Spleen (tissue), 11 donors: ENCODE measurements at regions not wholly inside any gene's neighbourhood (a gene's known extent, or its start where the extent isn't known, plus 50 kb on each side); places are given as distances from the start of the nearest gene placed in this dataset.
"Not testable (repeated sequence)": the region's sequence is repeated elsewhere in the genome, so short reads cannot be mapped to it uniquely, and the experiment has no call there.

Experiments
- DNase-seq: peaks from one replicate; pipeline ENCODE4 v3.0.0-alpha.2; 2020
- H3K27ac ChIP-seq, 8 donors: fragments of 200-600 bp; sonication (generic) in 7 of 8; 1 replicate in 4 of 8; 2 replicates in 4 of 8; pipeline versions ENCODE4 v1.5.0 to v1.8.0; 2016 to 2021; ENCODE audit warnings: inconsistent platforms in 4 of 8, mild to moderate bottlenecking in 4 of 8, moderate library complexity in 1 of 8
- H3K27me3 ChIP-seq, 7 donors: fragments of 200-600 bp; sonication (generic) in 6 of 7; replicated peaks in 1 of 7; 1 replicate in 4 of 7; 2 replicates in 3 of 7; pipeline versions ENCODE4 v1.5.0 to v1.8.0; 2016 to 2021; ENCODE audit warnings: inconsistent platforms in 3 of 7, mild to moderate bottlenecking in 1 of 7
- H3K36me3 ChIP-seq, 6 donors: fragments of 200-600 bp; sonication (generic) in 5 of 6; 1 replicate in 4 of 6; 2 replicates in 2 of 6; pipeline versions ENCODE4 v1.5.0 to v1.8.0; 2016 to 2021; ENCODE audit warnings: inconsistent platforms in 2 of 6
- H3K4me1 ChIP-seq, 6 donors: fragments of 200-600 bp; sonication (generic) in 5 of 6; 1 replicate in 3 of 6; 2 replicates in 3 of 6; pipeline versions ENCODE4 v1.5.0 to v1.8.0; 2016 to 2021; ENCODE audit warnings: inconsistent platforms in 3 of 6
- H3K4me3 ChIP-seq, 8 donors: fragments of 200-600 bp; sonication (generic) in 7 of 8; 1 replicate in 4 of 8; 2 replicates in 4 of 8; pipeline versions ENCODE4 v1.5.0 to v1.8.0; 2016 to 2021; ENCODE audit warnings: inconsistent platforms in 4 of 8, mild to moderate bottlenecking in 4 of 8, moderate library complexity in 2 of 8
- H3K9me3 ChIP-seq, 8 donors: fragments of 200-600 bp; sonication (generic) in 7 of 8; 1 replicate in 4 of 8; 2 replicates in 4 of 8; pipeline versions ENCODE4 v1.5.0 to v1.8.0; 2016 to 2021; ENCODE audit warnings: inconsistent platforms in 4 of 8
- CTCF ChIP-seq, 11 experiments: fragments of 200-600 bp in 7 of 11; fragments of 450-650 bp in 4 of 11; sonication (generic) in 4 of 11; IDR thresholded peaks in 8 of 11; conservative IDR thresholded peaks in 3 of 11; 1 replicate in 7 of 11; 2 replicates in 4 of 11; pipeline versions ENCODE4 v1.4.0 to v1.8.0; 2016 to 2021; ENCODE audit warnings: antibody characterized with exemption in 11 of 11, inconsistent platforms in 4 of 11, mild to moderate bottlenecking in 1 of 11
- POLR2A ChIP-seq, 3 donors: fragments of 450-650 bp; IDR thresholded peaks; one replicate each; pipeline ENCODE4 v1.5.1; 2017; ENCODE audit warnings: antibody characterized with exemption in 3 of 3, mild to moderate bottlenecking in 1 of 3
- POLR2AphosphoS5 ChIP-seq, 3 donors: sonication (generic); formaldehyde crosslinking; IDR thresholded peaks; one replicate each; pipeline ENCODE4 v1.5.1; 2017; ENCODE audit warnings: antibody characterized with exemption in 3 of 3
- WGBS, 5 donors: extraction: QIAGEN DNeasy Blood & Tissue Kit in 3 of 5; methylation state at CpG; one replicate each; pipeline versions ENCODE4 v1.1.5 to v1.1.7; 2013 to 2018; 5-methylcytosine and 5-hydroxymethylcytosine counted together
- intact Hi-C: fragments of 100-400 bp; cut with DNase I; formaldehyde crosslinking; loops from one replicate; pipeline ENCODE4 v1.15.0; 2023; ENCODE audit warnings: low total_unique reads
- donor health status: healthy with polysubstance abuse.
- donor health status: DM: no; HTN: no; CAD: no; lungs with moderate emphysema.
- donor health status: DM: no; HTN: no; CAD: no.
- donor health status: Bipolar disorder and iron deficiency.
- donor health status: healthy.
- donor health status: DM: no; HTN: no; CAD: no.
- donor health status: DM: yes; HTN: yes; CAD: no.

GRCh38 chr1:208479435-208479834, 235.3 kb upstream of the PLXNA2 start:
- 70 to 79% (median 78%) methylated on average over 7 of the region's 7 CpGs for WGBS, 5 donors
- intact Hi-C loops = no loop called here
- Histone ChIP-seq H3K4me3 (no peak overlapping the region), H3K27me3 (no peaks in the 10 kb centered on the region), H3K9me3 (no peaks in the 10 kb centered on the region), H3K4me1 (peaks cover 0 to 5% (median 0%) of the 10 kb centered on the region in 6 donors), H3K36me3 (no peaks in the 10 kb centered on the region), H3K27ac (no peak overlapping the region)
- no peak for DNase-seq
- no peak for TF ChIP-seq POLR2AphosphoS5 (IDR thresholded peaks at IDR 0.05)
- TF ChIP-seq POLR2A (IDR thresholded peaks at IDR 0.05) = no peak
- TF ChIP-seq CTCF (IDR thresholded peaks at IDR 0.05 in 8 of 11, conservative IDR thresholded peaks at IDR 0.05 in 3 of 11) = no peak

- H3K36me3 ChIP-seq = no peaks in the 10 kb centered on the region
- H3K27me3 ChIP-seq = no peaks in the 10 kb centered on the region
- H3K4me3 ChIP-seq = no peak overlapping the region
- no peaks in the 10 kb centered on the region for H3K4me1 ChIP-seq
- no peak for DNase-seq
- intact Hi-C loops = no loop called here
- no peaks in the 10 kb centered on the region for H3K9me3 ChIP-seq
- H3K27ac ChIP-seq = no peak overlapping the region
- no peak for TF ChIP-seq POLR2A (IDR thresholded peaks at IDR 0.05)
- no peak for TF ChIP-seq CTCF (IDR thresholded peaks at IDR 0.05 in 8 of 11, conservative IDR thresholded peaks at IDR 0.05 in 3 of 11)
- TF ChIP-seq POLR2AphosphoS5 (IDR thresholded peaks at IDR 0.05) = no peak
- 76 to 91% (median 79%) methylated on average over 3 of the region's 3 CpGs for WGBS, 5 donors
Observed at GRCh38 chr1:208485512-208485911, 241.3 kb upstream of the PLXNA2 start.

- Histone ChIP-seq H3K27me3 (no peaks in the 10 kb centered on the region), H3K36me3 (no peaks in the 10 kb centered on the region), H3K9me3 (no peaks in the 10 kb centered on the region), H3K4me1 (no peaks in the 10 kb centered on the region), H3K27ac (no peak overlapping the region), H3K4me3 (no peak overlapping the region)
- no peak for DNase-seq
- TF ChIP-seq POLR2AphosphoS5 (IDR thresholded peaks at IDR 0.05) (no peak), CTCF (IDR thresholded peaks at IDR 0.05 in 8 of 11, conservative IDR thresholded peaks at IDR 0.05 in 3 of 11) (no peak), POLR2A (IDR thresholded peaks at IDR 0.05) (no peak)
- intact Hi-C loops = no loop called here
Observed at GRCh38 chr1:208486677-208487076, 242.5 kb upstream of the PLXNA2 start.

GRCh38 chr1:208488432-208488831, 244.2 kb upstream of the PLXNA2 start:
- H3K27me3 ChIP-seq, intact Hi-C loops, H3K4me1 ChIP-seq, H3K4me3 ChIP-seq, H3K36me3 ChIP-seq, H3K27ac ChIP-seq, DNase-seq, H3K9me3 ChIP-seq: not testable (repeated sequence)
- 85 to 98% (median 95%) methylated on average over 3 to 29 of the region's 36 CpGs for WGBS, 5 donors
